NCI-H146 (cell line): ENCODE measurements at regions not wholly inside any gene's neighbourhood (a gene's known extent, or its start where the extent isn't known, plus 50 kb on each side); places are given as distances from the start of the nearest gene placed in this dataset.
"Not testable (repeated sequence)": the region's sequence is repeated elsewhere in the genome, so short reads cannot be mapped to it uniquely, and the experiment has no call there.

Experiments used
- DNase-seq: peaks from one replicate; lab custom pipeline; 2025; lab: John Stamatoyannopoulos, UW

DNA sequence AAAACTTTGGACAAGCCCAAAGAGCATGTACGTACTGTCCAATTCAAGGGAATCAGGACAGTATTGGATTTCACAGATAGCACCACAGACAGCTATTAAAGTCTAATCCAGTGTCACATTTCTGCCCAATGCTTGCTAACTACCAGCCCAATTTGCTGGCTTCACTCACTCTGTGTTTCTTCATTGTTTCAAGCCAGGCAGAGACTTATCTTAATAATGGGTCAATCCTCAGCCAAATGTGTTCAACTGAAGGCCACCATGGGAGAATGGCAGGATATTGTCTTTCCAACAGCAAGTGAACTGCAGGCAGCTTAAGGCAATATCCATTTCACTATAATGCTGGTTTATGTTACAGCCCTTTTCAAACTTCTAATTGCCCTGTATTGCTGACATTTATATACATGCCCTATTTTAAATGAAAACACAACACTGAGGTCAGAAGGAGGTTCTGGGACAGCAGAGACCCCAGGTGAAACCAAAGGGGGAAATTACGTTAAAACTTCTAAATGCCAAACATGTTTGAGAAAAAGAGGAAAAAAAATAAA is 142.1 kb upstream of the RSPO3 start:
- no peak for DNase-seq

DNA sequence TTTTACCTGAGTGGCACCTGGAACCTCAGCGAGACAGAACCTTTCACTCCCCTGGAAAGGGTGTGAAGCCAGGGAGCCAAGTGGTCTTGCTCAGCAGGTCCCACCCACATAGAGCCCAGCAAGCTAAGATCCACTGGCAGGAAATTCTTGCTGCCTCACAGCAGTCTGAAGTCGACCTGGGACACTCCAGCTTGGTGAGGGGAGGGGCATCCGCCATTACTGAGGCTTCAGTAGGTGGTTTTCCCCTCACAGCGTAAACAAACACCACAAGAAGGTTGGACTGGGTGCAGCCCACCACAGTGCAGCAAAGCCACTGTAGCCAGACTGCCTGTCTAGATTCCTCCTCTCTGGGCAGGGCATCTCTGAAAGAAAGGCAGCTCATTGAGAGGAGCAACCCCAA is 134.7 kb upstream of the RSPO3 start:
- no peak for DNase-seq

DNA sequence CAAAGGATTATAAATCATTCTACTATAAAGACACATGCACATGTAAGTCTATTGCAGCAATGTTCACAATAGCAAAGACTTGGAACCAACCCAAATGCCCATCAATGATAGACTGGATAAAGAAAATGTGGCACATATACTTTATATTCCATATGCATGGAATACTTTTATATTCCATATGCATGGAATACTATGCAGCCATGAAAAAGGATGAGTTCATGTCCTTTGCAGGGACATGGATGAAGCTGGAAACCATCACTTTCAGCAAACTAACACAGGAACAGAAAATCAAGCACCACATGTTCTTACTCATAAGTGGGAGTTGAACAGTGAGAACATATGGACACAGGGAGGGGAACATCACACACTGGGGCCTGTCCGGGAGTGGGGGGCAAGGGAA is 130.3 kb upstream of the RSPO3 start:
- DNase-seq = not testable (repeated sequence)

DNA sequence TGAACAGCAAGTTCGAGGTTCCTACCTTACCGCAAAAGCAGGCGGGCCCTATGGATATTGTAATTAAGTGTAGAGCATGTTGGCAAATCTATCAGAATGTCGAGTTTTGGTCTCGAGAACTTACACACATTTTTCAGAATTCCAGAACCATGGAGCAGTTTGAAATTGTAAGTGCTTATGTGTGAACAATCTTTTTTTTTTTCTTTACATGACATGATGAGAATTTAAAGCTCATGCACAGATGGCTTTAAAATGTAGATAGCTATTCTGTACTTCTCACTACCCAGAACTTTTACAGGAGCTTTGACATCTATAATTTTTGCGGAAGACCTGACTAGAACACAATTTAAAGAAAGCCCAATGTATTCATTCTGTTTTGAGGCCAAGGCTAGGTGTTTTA is 117.8 kb upstream of the RSPO3 start:
- no peak for DNase-seq

DNA sequence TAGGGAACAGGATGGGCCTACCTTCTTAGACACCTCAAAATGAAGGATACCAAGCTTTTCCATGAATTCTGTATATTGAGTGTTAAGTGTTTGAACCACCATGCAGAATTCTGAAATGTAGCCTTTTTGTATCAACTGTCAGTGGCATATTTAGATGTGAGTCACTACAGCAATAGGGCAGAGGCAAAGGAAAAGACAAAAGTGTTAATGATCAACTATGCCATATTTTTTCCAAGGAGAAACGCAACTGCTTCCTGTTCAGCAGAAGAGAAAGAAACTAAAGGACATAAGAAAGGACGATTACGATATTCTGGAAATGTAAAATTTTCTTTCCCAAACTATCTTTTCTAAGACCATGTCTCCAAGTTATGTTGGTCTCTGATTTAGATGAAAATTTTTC is 104.6 kb upstream of the RSPO3 start:
- no peak for DNase-seq

DNA sequence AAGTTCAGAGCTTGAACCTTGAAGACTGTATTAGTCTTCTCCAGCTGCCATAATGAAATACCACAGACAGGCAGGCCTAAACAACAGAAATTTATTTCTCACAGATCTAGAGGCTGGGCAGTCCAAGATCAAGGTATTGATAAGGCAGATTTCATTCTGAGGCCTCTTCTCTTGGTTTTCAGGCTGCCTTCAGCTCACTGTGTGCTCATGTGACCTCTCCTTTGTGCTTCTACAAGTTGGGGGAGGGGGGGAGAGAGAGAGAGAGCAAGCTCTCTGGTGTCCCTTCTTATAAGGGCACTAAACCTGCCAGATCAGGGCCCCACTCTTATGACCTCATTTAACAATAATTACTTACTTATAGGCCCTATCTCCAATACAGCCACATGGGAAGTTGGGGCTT is 102.6 kb upstream of the RSPO3 start:
- DNase-seq = no peak

DNA sequence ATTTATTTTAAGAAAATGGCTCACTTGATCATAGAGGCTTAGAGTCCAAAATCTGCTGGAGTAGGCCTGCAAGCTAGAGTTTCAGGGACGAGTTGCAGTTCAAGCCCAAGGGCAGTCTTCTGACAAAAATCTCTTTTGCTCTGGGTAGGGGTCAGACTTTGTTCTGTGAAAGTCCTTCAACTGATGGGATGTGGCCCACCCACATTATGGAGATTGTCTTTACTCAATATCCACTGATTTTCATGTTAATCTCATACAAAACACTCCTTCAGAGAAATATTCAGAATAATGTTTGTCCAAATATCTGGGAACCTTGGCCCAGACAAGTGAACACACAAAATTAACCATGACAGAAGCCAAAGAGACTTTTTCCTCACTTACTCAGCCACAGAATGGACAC is 98.6 kb upstream of the RSPO3 start:
- DNase-seq = no peak

DNA sequence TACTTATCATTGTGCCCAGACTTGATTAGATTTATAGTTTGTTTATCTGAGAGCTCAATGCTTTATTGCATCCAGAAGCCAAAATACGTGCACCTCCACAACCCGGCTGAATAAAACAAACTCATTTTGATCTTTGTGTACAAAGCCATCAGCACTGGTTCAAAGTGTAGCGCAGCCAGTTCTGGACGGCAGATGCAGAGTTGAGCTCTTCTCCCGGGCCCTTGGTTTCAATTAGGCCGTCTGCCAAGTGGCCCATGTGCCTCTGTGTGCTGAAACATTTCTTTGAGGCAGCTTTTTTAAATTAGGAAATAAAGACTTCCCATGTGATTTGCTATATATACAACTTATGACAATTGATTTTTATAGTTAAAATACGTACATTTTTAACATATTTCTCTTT is 96.2 kb upstream of the RSPO3 start:
- no peak for DNase-seq

DNA sequence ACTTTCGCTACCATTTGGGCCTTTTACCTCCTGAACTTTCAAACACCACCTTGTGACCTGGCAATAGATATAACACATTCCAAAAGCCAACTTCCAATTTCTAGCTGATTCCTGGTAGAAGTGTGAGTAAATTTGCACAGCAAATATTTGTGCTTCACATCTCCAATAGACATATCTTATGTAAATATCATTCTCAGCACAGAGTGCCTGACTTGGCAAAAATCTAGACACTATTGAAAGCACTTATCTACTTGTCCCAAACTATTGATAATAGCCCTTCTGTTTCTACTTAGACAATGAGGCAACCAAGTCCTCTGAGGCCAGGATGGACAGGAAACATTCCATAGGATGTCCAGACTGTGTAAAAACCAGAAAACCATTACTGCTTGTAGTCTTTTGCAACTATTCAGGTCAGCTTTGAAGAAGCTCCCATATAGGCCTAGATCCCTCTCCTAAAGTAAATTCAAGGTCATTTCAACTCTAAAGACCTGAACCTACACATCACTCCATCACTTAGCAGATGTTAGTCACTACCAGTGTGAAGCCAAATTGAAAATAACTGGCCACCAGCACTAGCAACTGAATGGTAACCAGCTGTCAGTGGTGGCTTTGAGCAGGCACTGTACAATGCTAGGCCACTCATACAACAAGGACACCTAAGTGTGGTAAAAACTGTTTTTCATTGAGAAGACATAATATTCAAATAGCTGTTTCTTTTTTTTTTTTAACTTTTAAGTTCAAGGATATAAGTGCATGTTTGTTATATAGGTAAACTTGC is 95.3 kb upstream of the RSPO3 start:
- no peak for DNase-seq

DNA sequence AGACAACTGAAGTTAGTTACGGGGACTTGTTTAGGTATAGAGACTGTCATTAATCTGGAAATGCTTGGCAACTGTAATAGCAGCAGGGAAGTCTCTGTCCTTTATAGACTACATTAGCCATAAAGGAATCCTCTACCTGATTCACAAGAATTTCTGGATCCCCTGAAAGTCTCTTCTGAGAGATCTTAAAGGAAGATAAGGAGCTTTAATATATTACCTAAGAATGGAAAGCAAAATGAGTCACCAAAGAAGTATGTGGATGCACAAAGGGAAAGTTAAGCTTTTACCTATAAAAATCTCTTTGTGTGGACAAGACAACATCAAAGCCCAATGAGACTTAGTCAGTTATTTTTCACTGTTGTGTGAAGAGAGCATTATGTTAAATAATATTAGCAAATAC is 92.2 kb upstream of the RSPO3 start:
- no peak for DNase-seq

DNA sequence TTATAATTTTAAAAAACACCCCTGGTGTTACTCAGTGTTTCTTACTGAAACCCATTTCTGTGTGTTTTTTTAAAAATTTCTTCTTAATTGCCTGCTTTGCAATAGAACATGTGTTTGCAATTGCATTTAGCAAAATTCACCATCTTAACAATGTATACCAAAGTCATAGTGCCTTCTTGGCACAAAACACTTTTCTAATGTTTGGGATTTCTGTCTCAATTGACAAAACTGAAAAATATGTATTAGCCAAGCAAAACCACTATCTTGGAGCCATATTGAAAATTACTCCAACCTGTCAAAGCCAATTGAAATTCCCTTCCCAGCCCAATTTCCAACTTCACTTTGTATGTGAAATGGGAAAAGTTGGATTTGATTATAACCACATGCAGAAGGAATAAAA is 88.4 kb upstream of the RSPO3 start:
- no peak for DNase-seq

DNA sequence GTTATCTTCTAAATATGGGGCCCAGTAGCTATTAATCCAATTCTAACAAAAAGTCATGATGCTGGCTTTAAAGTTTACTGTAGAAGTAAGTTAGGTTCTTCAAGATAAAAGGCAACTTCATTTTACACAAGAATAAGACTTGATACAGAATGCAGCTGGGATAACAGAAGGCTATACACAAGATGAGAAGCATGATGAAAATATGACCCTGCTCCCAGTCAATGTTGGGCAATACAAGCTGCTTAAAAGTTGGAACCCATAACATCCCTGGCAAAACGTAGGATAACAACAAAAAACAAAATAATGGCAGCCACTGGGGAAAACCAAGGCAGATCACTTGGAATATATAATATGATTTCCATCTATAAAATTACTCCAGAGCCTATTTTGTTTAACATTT is 87.6 kb upstream of the RSPO3 start:
- DNase-seq = no peak

DNA sequence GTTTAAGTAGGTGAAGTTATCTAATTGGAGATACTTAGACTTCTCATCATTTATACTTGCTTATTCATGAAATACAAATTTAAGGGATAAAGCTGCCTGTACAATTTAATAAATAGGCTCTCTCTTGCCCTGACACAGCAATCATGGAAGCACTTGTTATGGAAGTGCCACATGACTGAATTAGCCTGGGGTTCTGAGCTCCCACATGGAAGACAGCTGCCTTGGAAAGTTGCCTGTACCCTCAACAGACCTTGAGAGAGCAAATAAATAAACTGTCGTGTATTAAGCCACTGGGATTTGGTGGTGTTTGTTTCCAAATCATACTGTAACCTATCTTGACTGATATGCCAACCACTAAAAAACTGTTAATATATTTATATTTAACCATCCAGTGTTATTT is 87.0 kb upstream of the RSPO3 start:
- no peak for DNase-seq

DNA sequence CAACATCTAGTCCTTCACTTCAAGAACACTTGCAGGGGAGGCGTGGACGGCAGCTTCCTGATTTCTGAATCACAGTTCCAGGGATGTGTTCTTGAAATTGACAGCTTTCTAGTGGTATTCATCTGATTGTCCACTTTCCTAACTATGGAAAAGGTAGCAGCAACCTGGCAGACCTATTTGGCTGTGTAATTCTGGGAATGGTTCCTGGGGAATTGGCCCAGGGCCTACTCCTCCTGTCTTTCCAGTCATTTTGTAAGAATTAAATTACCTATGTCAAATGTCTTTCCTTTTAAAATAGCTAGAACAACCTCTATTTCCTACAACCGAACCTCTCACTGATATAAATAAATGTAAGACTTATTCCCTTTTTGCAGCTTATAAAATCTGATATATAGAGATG is 85.5 kb upstream of the RSPO3 start:
- no peak for DNase-seq

DNA sequence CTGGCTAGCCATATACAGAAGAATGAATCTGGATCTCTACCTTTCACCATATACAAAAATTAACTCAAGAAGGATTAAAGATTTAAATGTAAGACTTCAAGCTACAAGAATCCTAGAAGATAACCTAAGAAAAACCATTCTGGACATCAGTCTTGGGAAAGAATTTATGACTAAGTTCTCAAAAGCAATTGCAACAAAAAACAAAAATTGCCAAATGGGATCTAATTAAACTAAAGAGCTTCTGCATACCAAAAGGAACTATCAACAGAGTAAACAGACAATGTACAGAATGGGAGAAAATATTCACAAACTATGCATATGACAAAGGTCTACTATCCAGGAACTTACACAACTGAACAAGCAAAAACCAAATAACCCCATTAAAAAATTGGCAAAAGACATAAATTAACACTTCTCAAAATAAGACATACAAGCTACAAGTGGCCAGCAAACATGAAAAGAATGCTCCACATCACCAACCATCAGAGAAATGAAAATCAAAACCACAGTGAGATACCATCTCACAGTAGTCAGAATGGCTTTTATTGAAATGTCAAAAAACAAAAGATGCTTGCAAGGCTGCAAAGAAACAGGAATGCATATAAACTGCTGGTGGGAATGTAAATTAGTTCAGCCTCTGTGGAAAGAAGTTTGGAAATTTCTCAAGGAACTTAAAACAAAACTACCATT is 66.8 kb upstream of the RSPO3 start:
- DNase-seq = no peak

DNA sequence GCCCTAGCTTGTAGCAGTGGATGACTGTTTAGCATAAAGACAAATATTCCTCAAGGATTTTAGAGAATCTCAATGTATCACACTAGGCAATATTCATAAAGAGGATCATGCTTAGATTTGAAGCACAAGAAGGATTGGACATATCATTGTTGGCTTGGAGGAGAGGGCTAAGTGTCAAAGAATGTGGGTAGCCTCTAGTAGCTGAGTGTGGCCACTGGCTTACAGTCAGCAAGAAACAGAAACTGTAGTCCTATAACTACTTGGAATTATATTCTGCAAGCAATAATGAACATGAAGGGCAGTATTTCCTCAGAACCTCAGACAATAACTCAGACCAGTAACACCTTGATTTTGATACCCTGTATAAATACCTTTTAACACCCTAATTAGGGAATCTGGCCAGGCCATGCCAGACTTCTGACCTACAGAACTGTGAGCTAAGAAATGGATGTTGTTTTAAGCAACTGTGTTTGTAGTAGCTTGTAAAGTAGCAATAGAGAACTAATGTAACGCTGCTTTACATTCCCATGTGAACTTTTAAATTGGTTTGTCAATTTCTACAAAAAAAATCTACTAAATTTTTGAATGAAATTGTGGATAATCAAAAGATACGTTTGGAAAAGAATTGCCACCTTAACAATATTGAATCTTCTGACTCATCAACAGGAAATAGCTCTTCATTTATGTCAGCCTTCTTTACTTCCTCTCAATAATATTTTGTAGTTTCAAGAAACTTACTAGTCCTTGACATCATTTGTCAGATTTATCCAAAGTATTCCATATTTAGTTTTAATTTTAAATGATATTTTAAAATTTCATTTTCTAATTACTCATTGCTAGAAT is 65.2 kb upstream of the RSPO3 start:
- no peak for DNase-seq

DNA sequence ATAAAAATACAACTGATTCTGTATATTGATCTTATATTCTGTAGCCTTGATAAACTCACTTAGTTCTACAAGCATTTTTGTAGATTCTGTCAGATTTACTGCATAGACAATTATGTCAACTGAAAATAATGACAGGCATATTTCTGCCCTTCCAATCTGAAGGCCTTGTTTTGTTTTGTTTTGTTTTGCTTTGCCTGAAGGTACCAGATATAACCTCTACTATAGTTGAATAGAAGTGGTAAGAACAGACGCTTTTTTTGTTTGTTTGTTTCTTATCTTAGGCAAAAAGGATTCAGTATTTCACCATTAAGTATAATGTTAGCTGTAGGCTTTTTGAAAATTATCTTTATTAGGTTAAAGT is 64.6 kb upstream of the RSPO3 start:
- no peak for DNase-seq

DNA sequence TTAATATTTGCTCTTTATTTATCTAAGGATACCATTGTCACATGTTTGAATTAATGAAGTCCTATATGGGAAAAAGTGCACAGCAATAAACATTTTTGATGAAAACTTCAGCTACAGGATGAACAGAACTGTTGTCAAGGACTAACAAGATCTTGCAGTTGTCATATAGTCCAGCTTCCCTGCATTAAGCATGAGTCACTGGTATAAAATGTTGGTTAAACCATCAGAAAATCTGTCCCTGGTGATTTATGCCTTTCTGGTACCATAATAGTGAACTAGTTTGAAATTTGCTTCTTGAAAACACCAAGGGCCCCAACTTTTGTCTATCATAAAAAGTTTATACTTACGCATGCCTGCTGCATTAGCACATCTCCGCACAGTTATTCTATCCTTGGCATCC is 60.4 kb upstream of the RSPO3 start:
- no peak for DNase-seq

DNA sequence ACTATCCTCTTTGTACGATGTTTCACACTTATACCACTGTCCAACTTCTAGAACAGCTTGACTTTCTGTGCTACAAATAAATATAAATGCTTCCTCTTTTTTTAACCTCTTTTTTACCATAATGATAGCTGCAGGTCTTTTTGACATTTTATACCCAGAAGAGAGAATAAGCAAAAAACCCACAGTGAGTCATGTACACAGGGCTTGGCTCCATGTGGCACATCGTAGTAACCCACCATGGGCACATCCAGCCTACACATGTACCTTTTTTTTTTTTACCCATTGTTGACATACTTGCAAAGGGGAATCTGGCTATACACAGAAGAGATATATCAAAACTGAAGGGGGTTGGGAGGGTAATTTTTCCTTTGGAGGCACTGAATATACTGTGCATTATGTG is 59.5 kb upstream of the RSPO3 start:
- DNase-seq = no peak
